ENCODE measurements at regions not wholly inside any gene's neighbourhood (a gene's known extent, or its start where the extent isn't known, plus 50 kb on each side); places are given as distances from the start of the nearest gene placed in this dataset.
A peak's percentile ranks its signal among the peaks of the same experiment; 100 is the strongest.

DNA sequence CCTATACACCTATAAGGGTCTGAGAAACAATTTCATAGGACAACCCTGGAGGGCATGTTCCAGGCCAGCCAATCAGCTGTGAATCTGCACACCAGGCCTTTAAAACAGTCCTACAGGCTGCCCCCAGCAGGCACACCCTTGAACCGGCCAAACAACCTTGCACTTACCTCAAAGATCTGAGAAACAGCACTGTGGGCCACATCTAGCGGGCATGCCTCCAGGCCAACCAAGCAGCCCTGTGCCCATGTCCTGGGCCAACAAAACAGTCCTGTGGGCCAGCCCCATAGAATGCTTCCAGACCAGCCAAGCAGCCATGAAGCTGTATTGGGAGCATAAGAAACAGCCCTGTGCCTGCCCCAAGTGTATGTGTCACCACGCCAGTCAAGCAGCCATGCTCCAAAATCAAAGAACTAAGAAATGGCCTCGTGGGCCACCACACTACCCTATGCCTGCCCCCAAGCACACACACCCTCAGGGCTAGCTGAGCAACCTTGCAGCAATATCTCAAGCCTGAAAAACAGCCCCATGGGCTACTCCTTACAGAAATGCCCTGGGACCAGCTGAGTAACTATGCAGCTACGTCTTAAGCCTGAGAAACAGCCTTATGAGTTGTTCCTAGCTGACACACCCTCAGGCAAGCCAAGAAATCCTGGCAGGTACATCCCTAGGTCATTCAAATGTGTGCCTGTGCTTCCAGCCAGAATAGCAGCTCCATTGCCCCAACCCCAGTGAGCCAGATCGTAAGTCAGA lies 2243.8 kb upstream of the C9orf72 start:
- Histone ChIP-seq H3K4me1 (no peaks in the 10 kb centered on the region), H3K27me3 (no peaks in the 10 kb centered on the region), H3K36me3 (no peaks in the 10 kb centered on the region), H3K27ac (no peak overlapping the region), H3K9me3 (no peaks in the 10 kb centered on the region), H3K4me3 (no peak overlapping the region)
- intact Hi-C loops (cut with DNase I), result no loop called here
- 0% methylated on average over 2 of the region's 6 CpGs for WGBS (ENCODE audit: insufficient coverage, low coverage, low lambda C conversion rate, missing lambda C conversion rate)
- no peak for TF ChIP-seq POLR2A (IDR thresholded peaks at IDR 0.05)
- ATAC-seq (no peak), DNase-seq (no peak)

GRCh38 chr9:29822458-29822857 lies 2249.2 kb upstream of the C9orf72 start:
- no peaks in the 10 kb centered on the region for H3K4me1 ChIP-seq
- intact Hi-C loops (cut with DNase I), result no loop called here
- TF ChIP-seq, protein P1, sequence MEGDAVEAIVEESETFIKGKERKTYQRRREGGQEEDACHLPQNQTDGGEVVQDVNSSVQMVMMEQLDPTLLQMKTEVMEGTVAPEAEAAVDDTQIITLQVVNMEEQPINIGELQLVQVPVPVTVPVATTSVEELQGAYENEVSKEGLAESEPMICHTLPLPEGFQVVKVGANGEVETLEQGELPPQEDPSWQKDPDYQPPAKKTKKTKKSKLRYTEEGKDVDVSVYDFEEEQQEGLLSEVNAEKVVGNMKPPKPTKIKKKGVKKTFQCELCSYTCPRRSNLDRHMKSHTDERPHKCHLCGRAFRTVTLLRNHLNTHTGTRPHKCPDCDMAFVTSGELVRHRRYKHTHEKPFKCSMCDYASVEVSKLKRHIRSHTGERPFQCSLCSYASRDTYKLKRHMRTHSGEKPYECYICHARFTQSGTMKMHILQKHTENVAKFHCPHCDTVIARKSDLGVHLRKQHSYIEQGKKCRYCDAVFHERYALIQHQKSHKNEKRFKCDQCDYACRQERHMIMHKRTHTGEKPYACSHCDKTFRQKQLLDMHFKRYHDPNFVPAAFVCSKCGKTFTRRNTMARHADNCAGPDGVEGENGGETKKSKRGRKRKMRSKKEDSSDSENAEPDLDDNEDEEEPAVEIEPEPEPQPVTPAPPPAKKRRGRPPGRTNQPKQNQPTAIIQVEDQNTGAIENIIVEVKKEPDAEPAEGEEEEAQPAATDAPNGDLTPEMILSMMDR (IDR thresholded peaks at IDR 0.05), result no peak
- TF ChIP-seq POLR2A (IDR thresholded peaks at IDR 0.05), result no peak
- no peaks in the 10 kb centered on the region for H3K27me3 ChIP-seq
- H3K4me3 ChIP-seq, result no peak overlapping the region
- no peaks in the 10 kb centered on the region for H3K9me3 ChIP-seq
- no peak overlapping the region for H3K27ac ChIP-seq
- WGBS (ENCODE audit: insufficient coverage, low coverage, low lambda C conversion rate, missing lambda C conversion rate), result 44% methylated on average over 3 of the region's 3 CpGs
- no peaks in the 10 kb centered on the region for H3K36me3 ChIP-seq
- ATAC-seq (no peak), DNase-seq (no peak)

DNA sequence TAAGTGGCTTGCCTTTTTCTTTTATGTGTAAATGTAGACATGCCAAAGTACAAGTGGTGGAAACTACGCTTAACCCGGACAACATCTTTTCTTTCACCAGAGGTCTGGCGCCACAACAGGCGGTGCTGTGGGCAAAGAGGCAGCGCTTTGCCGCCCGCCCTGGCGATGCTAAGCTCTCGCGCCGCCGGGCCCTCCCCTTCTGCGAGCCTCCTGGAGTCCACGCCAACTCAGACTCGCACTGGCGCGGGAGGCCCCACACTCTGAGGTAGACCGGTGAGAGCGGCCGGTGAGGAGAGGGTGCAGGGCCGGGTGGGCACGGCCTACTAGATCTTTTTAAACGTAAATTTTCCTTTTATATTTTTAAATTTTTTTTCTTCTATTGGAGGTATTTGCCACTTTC lies 2253.1 kb upstream of the C9orf72 start:
- no peaks in the 10 kb centered on the region for H3K36me3 ChIP-seq
- no peaks in the 10 kb centered on the region for H3K9me3 ChIP-seq
- WGBS (ENCODE audit: insufficient coverage, low coverage, low lambda C conversion rate, missing lambda C conversion rate), result 66% methylated on average over 8 of the region's 23 CpGs
- intact Hi-C loops (cut with DNase I), result no loop called here
- no peaks in the 10 kb centered on the region for H3K27me3 ChIP-seq
- TF ChIP-seq POLR2A (IDR thresholded peaks at IDR 0.05), result no peak
- TF ChIP-seq, protein P1 (IDR thresholded peaks at IDR 0.05), result no peak
- DNase-seq (no peak), ATAC-seq (no peak)
- no peak overlapping the region for H3K27ac ChIP-seq
- H3K4me1 ChIP-seq, result no peaks in the 10 kb centered on the region
- H3K4me3 ChIP-seq, result no peak overlapping the region

DNA sequence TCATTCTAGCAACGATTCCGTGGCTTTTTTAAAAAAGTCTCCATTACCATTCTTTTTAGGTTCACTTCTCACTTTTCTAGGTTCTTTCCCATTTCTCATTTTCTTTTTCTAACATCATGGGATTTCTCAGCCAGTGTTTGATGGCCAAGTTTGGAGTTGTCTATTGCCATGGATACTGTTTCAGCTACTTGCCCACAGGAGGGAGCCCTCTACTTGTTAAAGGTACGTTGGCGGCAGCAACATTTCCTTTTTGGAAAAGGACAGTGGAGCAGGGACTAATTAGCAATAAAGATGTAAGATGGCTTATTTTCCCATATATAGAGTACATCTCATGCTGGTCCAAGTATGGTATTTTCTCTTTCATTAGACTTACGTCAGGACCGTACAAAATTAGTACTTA lies 2257.5 kb upstream of the C9orf72 start:
- DNase-seq (no peak), ATAC-seq (peak in 2 of 4 donors; percentile 30 to 38)
- H3K27me3 ChIP-seq, result no peaks in the 10 kb centered on the region

GRCh38 chr9:29838491-29839020 lies 2265.3 kb upstream of the C9orf72 start:
- 26% methylated on average over 1 of the region's 1 CpG for WGBS (ENCODE audit: insufficient coverage, low coverage, low lambda C conversion rate, missing lambda C conversion rate)
- no peak for ATAC-seq
- intact Hi-C loops (cut with DNase I), result no loop called here

More for the DNA sequence above, 2257.5 kb upstream of the C9orf72 start:
- H3K4me3 ChIP-seq, result no peak overlapping the region
- TF ChIP-seq, protein P1 (IDR thresholded peaks at IDR 0.05), result peak in 3 of 4 donors; percentile 15 to 34 (median 17)
- no peak for TF ChIP-seq POLR2A (IDR thresholded peaks at IDR 0.05)
- intact Hi-C loops (cut with DNase I), result no loop called here
- WGBS (ENCODE audit: insufficient coverage, low coverage, low lambda C conversion rate, missing lambda C conversion rate), result 12% methylated on average over 6 of the region's 6 CpGs
- H3K9me3 ChIP-seq, result no peaks in the 10 kb centered on the region
- H3K4me1 ChIP-seq, result no peaks in the 10 kb centered on the region
- H3K27ac ChIP-seq, result no peak overlapping the region
- H3K36me3 ChIP-seq, result no peaks in the 10 kb centered on the region

More at GRCh38 chr9:29838491-29839020, 2265.3 kb upstream of the C9orf72 start:
- DNase-seq, result no peak
- H3K27ac ChIP-seq, result no peak overlapping the region
- no peaks in the 10 kb centered on the region for H3K36me3 ChIP-seq
- H3K4me3 ChIP-seq, result no peak overlapping the region
- no peaks in the 10 kb centered on the region for H3K4me1 ChIP-seq
- H3K27me3 ChIP-seq, result no peaks in the 10 kb centered on the region
- H3K9me3 ChIP-seq, result no peaks in the 10 kb centered on the region
- TF ChIP-seq, protein P1 (IDR thresholded peaks at IDR 0.05), result no peak
- TF ChIP-seq POLR2A (IDR thresholded peaks at IDR 0.05), result no peak

All from right lobe of liver (tissue), 6 donors.